ENCODE measurements at regions not wholly inside any gene's neighbourhood (a gene's known extent, or its start where the extent isn't known, plus 50 kb on each side); places are given as distances from the start of the nearest gene placed in this dataset.

GRCh38 chr5:24864244-24864643, 219.5 kb upstream of the CDH10 start:
- TF ChIP-seq, protein P1, sequence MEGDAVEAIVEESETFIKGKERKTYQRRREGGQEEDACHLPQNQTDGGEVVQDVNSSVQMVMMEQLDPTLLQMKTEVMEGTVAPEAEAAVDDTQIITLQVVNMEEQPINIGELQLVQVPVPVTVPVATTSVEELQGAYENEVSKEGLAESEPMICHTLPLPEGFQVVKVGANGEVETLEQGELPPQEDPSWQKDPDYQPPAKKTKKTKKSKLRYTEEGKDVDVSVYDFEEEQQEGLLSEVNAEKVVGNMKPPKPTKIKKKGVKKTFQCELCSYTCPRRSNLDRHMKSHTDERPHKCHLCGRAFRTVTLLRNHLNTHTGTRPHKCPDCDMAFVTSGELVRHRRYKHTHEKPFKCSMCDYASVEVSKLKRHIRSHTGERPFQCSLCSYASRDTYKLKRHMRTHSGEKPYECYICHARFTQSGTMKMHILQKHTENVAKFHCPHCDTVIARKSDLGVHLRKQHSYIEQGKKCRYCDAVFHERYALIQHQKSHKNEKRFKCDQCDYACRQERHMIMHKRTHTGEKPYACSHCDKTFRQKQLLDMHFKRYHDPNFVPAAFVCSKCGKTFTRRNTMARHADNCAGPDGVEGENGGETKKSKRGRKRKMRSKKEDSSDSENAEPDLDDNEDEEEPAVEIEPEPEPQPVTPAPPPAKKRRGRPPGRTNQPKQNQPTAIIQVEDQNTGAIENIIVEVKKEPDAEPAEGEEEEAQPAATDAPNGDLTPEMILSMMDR (IDR thresholded peaks at IDR 0.05) = no peak
- Histone ChIP-seq H3K9me3 (no peaks in the 10 kb centered on the region), H3K4me1 (no peaks in the 10 kb centered on the region), H3K4me3 (no peak overlapping the region), H3K27ac (no peak overlapping the region), H3K27me3 (no peaks in the 10 kb centered on the region), H3K36me3 (no peaks in the 10 kb centered on the region)
- DNase-seq (ENCODE audit: low spot score in 2 of 2) = no peak
- intact Hi-C loops (cut with DNase I) = no loop called here

DNA sequence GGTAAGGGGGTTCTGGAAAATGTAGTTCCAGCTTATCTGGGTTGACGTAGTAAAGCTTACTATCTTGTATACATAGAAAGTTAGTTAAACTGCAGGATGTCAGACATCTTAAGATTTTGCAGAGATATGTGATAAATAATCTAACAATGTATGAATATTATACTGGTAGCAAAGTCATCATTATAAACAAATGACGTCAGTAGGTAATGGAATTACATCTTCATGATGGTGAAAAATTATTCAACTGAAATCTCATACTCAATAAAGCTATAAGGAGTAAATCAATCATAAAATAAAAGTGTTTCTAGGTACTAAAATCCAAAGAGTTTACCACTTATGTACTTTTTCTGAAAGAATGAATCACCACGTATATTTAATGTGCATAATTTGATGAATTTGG, 217.3 kb upstream of the CDH10 start:
- Histone ChIP-seq H3K27me3 (no peaks in the 10 kb centered on the region), H3K36me3 (no peaks in the 10 kb centered on the region), H3K4me1 (no peaks in the 10 kb centered on the region), H3K27ac (no peak overlapping the region), H3K4me3 (no peak overlapping the region), H3K9me3 (no peaks in the 10 kb centered on the region)
- no peak for DNase-seq (ENCODE audit: low spot score in 2 of 2)
- TF ChIP-seq, protein P1 (IDR thresholded peaks at IDR 0.05) = no peak
- intact Hi-C loops (cut with DNase I) = no loop called here

GRCh38 chr5:24855485-24855884, 210.7 kb upstream of the CDH10 start:
- TF ChIP-seq, protein P1 (IDR thresholded peaks at IDR 0.05) = no peak
- Histone ChIP-seq H3K27ac (no peak overlapping the region), H3K4me1 (no peaks in the 10 kb centered on the region), H3K27me3 (no peaks in the 10 kb centered on the region), H3K9me3 (no peaks in the 10 kb centered on the region), H3K36me3 (no peaks in the 10 kb centered on the region), H3K4me3 (no peak overlapping the region)
- intact Hi-C loops (cut with DNase I) = no loop called here
- no peak for DNase-seq (ENCODE audit: low spot score in 2 of 2)

GRCh38 chr5:24854850-24855249, 210.1 kb upstream of the CDH10 start:
- H3K4me3 ChIP-seq = no peak overlapping the region
- no peaks in the 10 kb centered on the region for H3K36me3 ChIP-seq
- no peaks in the 10 kb centered on the region for H3K4me1 ChIP-seq
- no peaks in the 10 kb centered on the region for H3K27me3 ChIP-seq
- DNase-seq (ENCODE audit: low spot score in 2 of 2) = no peak
- H3K27ac ChIP-seq = no peak overlapping the region
- intact Hi-C loops (cut with DNase I) = no loop called here
- TF ChIP-seq, protein P1 (IDR thresholded peaks at IDR 0.05) = no peak
- no peaks in the 10 kb centered on the region for H3K9me3 ChIP-seq

GRCh38 chr5:24854350-24854749, 209.6 kb upstream of the CDH10 start:
- TF ChIP-seq, protein P1 (IDR thresholded peaks at IDR 0.05) = no peak
- Histone ChIP-seq H3K9me3 (no peaks in the 10 kb centered on the region), H3K27me3 (no peaks in the 10 kb centered on the region), H3K4me3 (no peak overlapping the region), H3K27ac (no peak overlapping the region), H3K4me1 (no peaks in the 10 kb centered on the region), H3K36me3 (no peaks in the 10 kb centered on the region)
- intact Hi-C loops (cut with DNase I) = no loop called here
- no peak for DNase-seq (ENCODE audit: low spot score in 2 of 2)

DNA sequence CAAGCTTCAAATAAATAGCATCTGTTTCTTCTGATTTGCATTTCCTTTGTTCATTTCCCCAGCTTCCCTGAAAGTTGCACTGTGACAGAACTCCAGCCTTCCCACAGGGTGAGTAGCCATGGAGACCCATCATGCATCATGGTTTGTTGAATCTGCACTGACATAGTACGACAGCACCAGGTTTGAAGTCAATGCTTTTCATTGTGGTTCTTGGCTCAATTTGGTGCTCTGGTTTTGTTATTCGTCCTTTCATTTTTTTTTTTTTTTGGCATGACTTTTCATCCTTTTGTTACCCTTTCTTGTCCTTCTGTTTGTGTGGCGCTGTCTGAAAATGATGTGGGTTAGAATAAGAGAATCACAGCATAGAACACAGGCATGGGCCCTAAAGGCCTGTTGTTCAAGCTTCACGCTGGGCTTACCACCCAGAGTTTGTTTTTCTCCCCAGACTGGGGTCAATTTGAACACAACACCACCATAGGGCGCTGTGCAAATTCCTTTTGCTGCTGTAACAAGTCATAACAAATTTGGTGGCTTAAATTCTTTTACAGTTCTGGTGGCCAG, 206.2 kb upstream of the CDH10 start:
- no peak for DNase-seq (ENCODE audit: low spot score in 2 of 2)
- H3K9me3 ChIP-seq = no peaks in the 10 kb centered on the region
- no peak overlapping the region for H3K27ac ChIP-seq
- no peaks in the 10 kb centered on the region for H3K4me1 ChIP-seq
- intact Hi-C loops (cut with DNase I) = no loop called here
- no peaks in the 10 kb centered on the region for H3K36me3 ChIP-seq
- H3K27me3 ChIP-seq = no peaks in the 10 kb centered on the region
- no peak overlapping the region for H3K4me3 ChIP-seq
- TF ChIP-seq, protein P1 (IDR thresholded peaks at IDR 0.05) = no peak
